Suppressor macrophage treated with lipopolysaccharide for 4 hours (primary cell): ENCODE measurements at regions not wholly inside any gene's neighbourhood (a gene's known extent, or its start where the extent isn't known, plus 50 kb on each side); places are given as distances from the start of the nearest gene placed in this dataset.
"Not testable (repeated sequence)": the region's sequence is repeated elsewhere in the genome, so short reads cannot be mapped to it uniquely, and the experiment has no call there.

Experiments used
- DNase-seq: peaks from one replicate; pipeline ENCODE4 v3.0.0-alpha.2; 2020

GRCh38 chr22:25281675-25282345, 62.4 kb downstream of the CRYBB2 start:
- DNase-seq: peak; percentile 59

GRCh38 chr22:25282346-25282670, 62.9 kb downstream of the CRYBB2 start:
- DNase-seq: no peak

DNA sequence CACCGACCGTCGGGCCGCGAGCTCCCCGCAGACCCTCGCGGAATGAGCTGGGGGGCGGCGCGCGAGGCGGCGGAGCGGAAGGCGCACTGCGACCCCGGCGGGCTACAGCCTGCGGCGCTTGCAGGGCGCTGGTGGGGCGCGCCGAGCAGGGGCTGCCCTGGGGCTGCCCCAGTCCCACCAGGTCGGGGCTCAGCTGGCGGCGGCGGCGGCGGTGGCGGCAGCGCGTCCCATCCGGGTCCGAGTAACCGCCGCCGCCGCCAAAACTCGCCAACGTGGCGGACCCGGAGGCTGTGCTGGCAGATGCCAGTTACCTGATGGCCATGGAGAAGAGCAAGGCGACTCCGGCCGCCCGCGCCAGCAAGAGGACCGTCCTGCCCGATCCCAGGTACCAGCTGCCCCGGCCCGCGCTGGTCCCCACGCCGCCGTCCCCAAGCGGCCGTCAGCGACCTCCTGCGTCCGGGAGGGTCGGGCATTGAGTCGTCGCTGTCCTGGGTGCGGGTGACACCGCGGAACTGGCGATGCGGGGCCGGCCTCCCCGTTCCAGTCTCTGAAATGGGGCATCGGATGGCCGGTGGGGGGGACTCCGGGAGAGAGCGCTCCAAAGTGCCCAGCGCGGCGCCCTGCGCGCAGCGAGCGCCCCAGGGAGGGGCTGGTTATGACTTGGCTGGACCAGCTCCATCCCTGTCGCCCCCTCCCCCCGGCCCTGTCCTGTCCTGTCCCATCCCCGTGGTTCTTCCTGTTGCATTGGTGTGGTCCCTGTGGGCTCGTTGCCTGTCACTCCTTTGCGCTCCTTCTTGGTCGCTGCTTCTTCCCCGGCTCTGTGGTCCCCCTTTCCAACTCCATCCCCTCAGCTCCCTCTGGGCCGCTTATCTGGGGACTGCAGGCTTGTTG, 63.5 kb downstream of the CRYBB2 start:
- no peak for DNase-seq

DNA sequence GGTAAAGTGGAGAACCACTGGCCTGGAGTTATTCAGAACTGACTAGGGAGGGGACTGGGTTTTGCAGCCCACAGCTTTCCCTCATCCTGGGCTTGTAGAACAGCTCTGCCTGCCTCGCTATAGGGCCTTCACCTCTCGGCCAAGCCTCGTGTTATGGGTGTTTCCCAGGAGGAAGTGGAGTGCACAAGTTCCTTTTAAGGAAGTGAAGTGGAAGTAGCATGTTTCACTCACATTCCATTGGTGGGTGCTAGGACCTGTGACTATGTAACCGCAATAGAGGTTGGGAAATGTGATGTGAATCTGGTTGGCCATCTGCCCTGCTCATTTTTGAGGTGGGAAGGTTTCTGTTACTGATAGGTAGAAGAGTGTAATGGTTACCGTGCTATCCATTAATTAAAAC, 69.0 kb downstream of the CRYBB2 start:
- not testable (repeated sequence) for DNase-seq

GRCh38 chr22:25301912-25302311, 82.5 kb downstream of the CRYBB2 start:
- not testable (repeated sequence) for DNase-seq

- DNase-seq: not testable (repeated sequence)
Measured at GRCh38 chr22:25309586-25309985, 90.1 kb downstream of the CRYBB2 start.

- not testable (repeated sequence) for DNase-seq
Measured at GRCh38 chr22:25311924-25312323, 92.5 kb downstream of the CRYBB2 start.

GRCh38 chr22:25318081-25318823, 98.8 kb downstream of the CRYBB2 start:
- no peak for DNase-seq

GRCh38 chr22:25327018-25327755, 107.7 kb downstream of the CRYBB2 start:
- DNase-seq: no peak

DNA sequence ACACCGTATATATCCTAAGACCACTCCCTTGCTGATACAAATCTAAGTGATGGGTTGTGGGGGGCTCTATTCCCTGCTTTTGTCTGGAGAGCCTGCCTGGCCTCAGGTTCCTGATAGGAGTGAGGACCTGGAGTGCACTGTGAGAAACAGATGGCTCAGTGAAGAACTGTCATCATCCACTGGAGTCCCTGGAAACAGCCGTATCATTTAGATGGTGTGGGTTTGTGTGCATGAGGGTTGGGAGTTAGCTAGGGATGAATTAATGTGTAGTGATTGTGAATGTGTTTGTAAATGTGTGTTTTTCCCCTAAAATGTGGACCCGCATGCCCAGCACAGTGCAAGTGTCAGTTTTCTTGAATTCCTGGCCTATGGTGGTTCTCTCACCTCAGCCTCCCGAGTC, 111.6 kb downstream of the CRYBB2 start:
- DNase-seq: no peak

GRCh38 chr22:25331911-25332310, 112.5 kb downstream of the CRYBB2 start:
- DNase-seq: not testable (repeated sequence)

DNA sequence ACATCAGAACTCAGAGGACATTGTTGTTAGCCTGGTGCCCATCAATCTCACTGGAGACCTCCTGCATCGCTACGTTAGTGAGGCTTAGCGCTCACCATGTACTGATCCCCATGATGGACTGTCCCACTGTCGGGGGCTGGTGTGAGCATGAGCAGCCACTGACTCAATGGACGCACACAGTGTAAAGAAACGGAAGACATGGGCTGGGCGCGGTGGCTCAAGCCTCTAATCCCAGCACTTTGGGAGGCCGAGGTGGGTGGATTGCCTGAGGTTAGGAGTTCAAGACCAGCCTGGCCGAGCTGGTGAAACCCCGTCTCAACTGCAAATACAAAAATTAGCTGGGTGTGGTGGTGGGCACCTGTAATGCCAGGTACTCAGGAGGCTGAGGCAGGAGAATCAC, 112.9 kb downstream of the CRYBB2 start:
- DNase-seq: no peak

- DNase-seq: peak; percentile 76
Measured at GRCh38 chr22:25334162-25334490, 114.7 kb downstream of the CRYBB2 start.

DNA sequence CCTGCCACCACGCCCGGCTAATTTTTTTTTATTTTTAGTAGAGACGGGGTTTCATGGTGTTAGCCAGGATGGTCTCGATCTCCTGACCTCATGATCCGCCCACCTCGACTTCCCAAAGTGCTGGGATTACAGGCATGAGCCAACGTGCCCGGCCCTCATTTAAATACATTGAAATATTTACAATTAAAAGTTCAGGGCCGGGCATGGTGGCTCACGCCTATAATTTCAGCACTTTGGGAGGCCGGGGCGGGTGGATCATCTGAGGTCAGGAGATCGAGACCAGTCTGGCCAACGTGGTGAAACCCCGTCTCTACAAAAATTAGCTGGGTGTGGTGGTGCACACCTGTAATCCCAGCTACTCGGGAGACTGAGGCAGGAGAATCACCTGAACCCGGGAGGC, 115.2 kb downstream of the CRYBB2 start:
- DNase-seq: not testable (repeated sequence)

DNA sequence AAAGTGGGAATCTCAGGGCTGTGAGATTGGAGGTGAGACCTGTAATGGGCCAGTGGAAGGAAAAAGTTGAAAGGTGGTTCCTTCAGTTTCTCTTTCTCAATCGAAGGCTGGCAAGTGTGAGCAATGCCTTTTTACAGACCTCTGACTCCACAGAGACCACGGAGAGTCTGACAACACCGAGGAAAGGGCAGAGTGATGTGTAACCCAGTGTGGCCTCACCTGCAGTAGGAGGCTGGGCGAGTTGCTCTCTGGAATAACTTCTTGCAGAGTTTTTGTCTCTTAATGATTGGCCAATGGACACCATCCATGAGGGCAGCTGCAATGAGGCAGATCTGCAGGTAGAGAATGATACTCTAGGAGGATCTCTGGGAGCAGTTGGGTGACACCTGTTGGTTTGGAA, 115.8 kb downstream of the CRYBB2 start:
- DNase-seq: not testable (repeated sequence)

- DNase-seq: not testable (repeated sequence)
Measured at GRCh38 chr22:25340536-25340935, 121.1 kb downstream of the CRYBB2 start.

DNA sequence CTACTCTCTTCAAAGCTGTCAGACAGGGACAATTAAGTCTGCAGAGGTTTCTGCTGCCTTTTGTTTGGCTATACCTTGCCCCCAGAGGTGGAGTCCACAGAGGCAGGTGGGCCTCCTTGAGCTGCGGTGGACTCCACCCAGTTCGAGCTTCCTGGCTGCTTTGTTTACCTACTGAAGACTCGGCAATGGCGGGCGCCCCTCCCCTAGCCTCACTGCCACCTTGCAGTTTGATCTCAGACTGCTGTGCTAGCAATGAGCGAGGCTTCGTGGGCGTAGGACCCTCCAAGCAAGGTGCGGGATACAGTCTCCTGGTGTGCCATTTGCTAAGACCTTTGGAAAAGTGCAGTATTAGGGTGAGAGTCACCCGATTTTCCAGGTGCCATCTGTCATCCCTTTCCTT, 124.9 kb downstream of the CRYBB2 start:
- DNase-seq: not testable (repeated sequence)

- DNase-seq: no peak
Measured at GRCh38 chr22:25346859-25347751, 127.7 kb downstream of the CRYBB2 start.

DNA sequence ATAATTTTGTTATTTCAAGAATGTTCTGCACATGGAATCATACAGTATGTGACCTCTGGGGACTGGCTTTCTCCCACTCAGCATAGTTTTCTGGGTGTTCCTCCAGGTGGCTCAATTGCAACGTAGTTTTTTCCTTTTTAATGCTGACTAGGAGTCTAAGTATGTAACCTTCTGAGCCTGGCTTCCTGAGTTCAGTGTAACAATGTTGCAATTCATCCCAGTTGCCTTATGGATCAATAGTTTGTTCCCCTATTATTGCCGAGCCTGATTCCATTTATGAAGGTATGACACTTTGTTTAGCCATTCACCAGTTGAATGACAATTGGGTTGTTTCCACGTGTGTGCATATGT, 128.3 kb downstream of the CRYBB2 start:
- DNase-seq: no peak

DNA sequence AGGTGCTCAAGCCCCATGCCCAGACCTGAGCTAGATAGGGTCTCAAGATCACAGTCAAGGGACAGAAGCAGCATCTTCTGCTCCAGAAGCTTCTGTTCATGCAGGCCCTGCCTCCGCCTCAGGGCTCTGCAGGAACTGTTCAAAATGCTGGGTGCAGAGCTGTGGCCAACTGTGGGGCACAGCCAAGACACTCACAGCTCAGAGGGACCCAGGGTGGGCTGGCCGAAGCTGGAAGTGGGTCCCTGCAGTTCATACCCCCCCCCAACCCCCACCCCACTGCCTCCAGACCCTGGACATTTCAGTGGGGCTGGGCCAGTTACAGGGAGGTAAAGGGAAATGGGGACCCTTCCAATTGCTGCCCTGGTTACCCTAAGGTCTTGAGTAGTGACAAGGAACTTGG, 129.0 kb downstream of the CRYBB2 start:
- no peak for DNase-seq

DNA sequence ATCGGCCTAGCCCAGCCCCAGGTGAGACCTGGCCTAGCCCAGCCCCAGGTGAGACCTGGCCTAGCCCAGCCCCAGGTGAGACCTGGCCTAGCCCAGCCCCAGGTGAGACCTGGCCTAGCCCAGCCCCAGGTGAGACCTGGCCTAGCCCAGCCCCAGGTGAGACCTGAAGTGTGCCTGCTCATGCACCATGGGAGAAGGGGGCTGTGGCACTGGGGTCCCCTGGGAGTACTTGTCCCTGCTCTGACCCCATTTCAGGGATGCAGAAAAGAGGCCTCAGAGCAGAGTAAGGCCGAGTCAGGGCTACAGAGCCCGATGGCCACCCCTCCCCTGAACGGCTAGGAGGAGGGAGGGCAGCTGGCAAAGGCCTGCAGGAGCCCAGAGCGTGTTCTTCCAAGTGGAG, 129.6 kb downstream of the CRYBB2 start:
- DNase-seq: not testable (repeated sequence)

GRCh38 chr22:25350551-25350971, 131.1 kb downstream of the CRYBB2 start:
- no peak for DNase-seq
